Astrocyte (in vitro differentiated cells and primary cell): ENCODE measurements at regions not wholly inside any gene's neighbourhood (a gene's known extent, or its start where the extent isn't known, plus 50 kb on each side); places are given as distances from the start of the nearest gene placed in this dataset.

ENCODE experiments used
- CTCF ChIP-seq: IDR thresholded peaks from 2 replicates; pipeline ENCODE4 v1.5.1; 2011; ENCODE audit warnings: low read depth, mild to moderate bottlenecking, inconsistent platforms, low read length, moderate library complexity; ENCODE audit not compliant: insufficient read depth
- EZH2 ChIP-seq: IDR thresholded peaks from 2 replicates; pipeline ENCODE4 v1.6.1; 2012; ENCODE audit warnings: mild to moderate bottlenecking, low read length, inconsistent platforms; ENCODE audit not compliant: insufficient read depth

DNA sequence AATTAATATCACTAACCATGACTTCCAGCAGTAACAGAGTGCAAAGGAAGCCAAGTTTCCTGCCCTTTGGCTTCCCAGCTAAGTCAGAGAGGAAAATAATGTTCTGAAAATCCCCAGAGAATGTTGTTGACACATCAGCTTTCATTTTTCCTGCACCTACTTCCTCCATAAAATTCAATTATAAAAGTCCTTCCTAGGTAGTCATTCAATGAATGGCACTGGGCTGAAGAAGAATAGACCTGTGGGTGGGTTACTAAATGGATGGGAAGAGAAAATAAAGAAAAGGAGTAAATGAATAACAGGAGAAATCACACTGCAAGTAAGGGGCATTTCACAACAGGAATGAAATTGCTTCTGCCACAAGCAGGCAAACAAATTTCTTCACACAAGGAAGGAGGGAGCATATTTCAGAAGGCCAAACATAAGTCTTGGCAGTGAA, 73.2 kb upstream of the MDM1 start:
- TF ChIP-seq CTCF: no peak
- no peak for TF ChIP-seq EZH2
